IPS-15b (cell line): ENCODE measurements at regions not wholly inside any gene's neighbourhood (a gene's known extent, or its start where the extent isn't known, plus 50 kb on each side); places are given as distances from the start of the nearest gene placed in this dataset.

ENCODE experiments used
- H3K27me3 ChIP-seq: one replicate; pipeline ENCODE4 v1.6.1; 2013; ENCODE audit warnings: low read length; ENCODE audit not compliant: control insufficient read depth, insufficient read depth
- H3K36me3 ChIP-seq: one replicate; pipeline ENCODE4 v1.6.1; 2013; ENCODE audit warnings: low read length; ENCODE audit not compliant: control insufficient read depth, insufficient read depth
- H3K4me1 ChIP-seq: one replicate; pipeline ENCODE4 v1.6.1; 2013; ENCODE audit warnings: mild to moderate bottlenecking, low read length; ENCODE audit not compliant: control insufficient read depth, insufficient read depth
- H3K4me3 ChIP-seq: one replicate; pipeline ENCODE4 v1.5.1; 2013; ENCODE audit warnings: low read depth, low read length
- H3K9ac ChIP-seq: one replicate; pipeline ENCODE4 v1.6.1; 2013; ENCODE audit warnings: low read depth, mild to moderate bottlenecking, low read length
- H3K9me3 ChIP-seq: one replicate; pipeline ENCODE4 v1.6.1; 2013; ENCODE audit warnings: mild to moderate bottlenecking, low read length; ENCODE audit not compliant: control insufficient read depth, insufficient read depth

GRCh38 chr1:229105822-229106525 is 164.9 kb upstream of the RAB4A start:
- no peaks in the 10 kb centered on the region for H3K4me1 ChIP-seq
- no peak overlapping the region for H3K4me3 ChIP-seq
- no peaks in the 10 kb centered on the region for H3K36me3 ChIP-seq
- H3K9me3 ChIP-seq = no peaks in the 10 kb centered on the region
- H3K9ac ChIP-seq = no peak overlapping the region
- H3K27me3 ChIP-seq = no peaks in the 10 kb centered on the region

GRCh38 chr1:229106526-229107125 is 164.3 kb upstream of the RAB4A start:
- Histone ChIP-seq H3K4me3 (no peak overlapping the region), H3K4me1 (no peaks in the 10 kb centered on the region), H3K27me3 (no peaks in the 10 kb centered on the region), H3K9me3 (no peaks in the 10 kb centered on the region), H3K36me3 (no peaks in the 10 kb centered on the region), H3K9ac (no peak overlapping the region)

GRCh38 chr1:229107304-229107815 is 163.6 kb upstream of the RAB4A start:
- Histone ChIP-seq H3K4me3 (no peak overlapping the region), H3K27me3 (no peaks in the 10 kb centered on the region), H3K9ac (no peak overlapping the region), H3K9me3 (no peaks in the 10 kb centered on the region), H3K36me3 (no peaks in the 10 kb centered on the region), H3K4me1 (no peaks in the 10 kb centered on the region)

- Histone ChIP-seq H3K9ac (no peak overlapping the region), H3K4me3 (no peak overlapping the region), H3K9me3 (no peaks in the 10 kb centered on the region), H3K4me1 (no peaks in the 10 kb centered on the region), H3K27me3 (no peaks in the 10 kb centered on the region), H3K36me3 (no peaks in the 10 kb centered on the region)
These were observed 162.9 kb upstream of the RAB4A start for GRCh38 chr1:229107972-229108371.

DNA sequence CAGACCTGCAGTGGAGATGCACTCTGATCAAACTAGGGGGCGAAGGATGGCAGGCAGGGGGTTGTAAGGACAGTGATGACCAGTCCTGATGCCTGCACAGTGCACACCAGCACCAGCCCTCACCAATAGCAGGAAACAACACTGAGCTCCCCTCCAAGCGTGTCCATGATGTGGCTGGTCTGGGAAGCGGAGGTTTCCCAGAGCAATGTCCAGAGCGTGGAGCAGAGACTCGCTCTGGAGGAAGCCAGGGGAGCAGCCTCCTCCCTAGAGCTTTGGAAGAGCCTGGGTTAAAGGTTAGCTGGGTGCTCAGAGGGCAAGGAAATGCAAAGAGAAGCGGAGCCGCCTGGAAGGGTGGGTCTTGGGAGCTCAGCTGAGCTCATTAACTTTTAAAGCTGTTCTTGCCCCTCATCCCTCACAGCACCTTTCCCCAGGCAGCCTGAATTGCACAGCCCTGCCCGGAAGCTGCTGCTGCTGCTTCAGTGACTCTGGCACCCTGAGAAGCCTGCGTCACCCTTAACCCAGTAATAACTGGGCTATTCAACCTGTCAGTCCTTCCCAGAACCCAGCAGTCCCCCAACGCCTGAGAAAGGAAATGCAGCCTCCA is 162.2 kb upstream of the RAB4A start:
- Histone ChIP-seq H3K27me3 (no peaks in the 10 kb centered on the region), H3K9ac (no peak overlapping the region), H3K9me3 (no peaks in the 10 kb centered on the region), H3K4me3 (no peak overlapping the region), H3K4me1 (no peaks in the 10 kb centered on the region), H3K36me3 (no peaks in the 10 kb centered on the region)

DNA sequence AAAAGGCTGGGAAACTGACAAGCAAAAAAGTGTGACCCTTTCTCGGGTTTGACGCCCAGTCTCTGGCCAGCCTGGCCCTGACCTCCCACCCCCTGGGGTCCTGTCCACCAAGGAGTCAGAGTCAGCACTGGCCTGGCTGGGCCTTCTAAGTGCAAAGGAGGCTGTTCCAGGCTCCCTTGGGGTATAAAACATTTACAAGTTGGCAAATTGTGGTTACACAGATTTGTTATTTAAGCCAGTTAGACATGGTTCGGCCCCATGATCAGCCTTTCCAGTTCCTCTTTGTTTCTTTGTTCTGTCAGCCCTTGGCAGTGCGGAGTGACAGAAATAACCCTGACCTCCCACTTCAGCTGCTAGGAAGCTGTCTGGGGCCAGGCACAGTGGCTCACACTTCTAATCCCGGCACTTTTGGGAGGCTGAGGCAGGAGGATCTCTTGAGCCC is 161.6 kb upstream of the RAB4A start:
- no peaks in the 10 kb centered on the region for H3K9me3 ChIP-seq

DNA sequence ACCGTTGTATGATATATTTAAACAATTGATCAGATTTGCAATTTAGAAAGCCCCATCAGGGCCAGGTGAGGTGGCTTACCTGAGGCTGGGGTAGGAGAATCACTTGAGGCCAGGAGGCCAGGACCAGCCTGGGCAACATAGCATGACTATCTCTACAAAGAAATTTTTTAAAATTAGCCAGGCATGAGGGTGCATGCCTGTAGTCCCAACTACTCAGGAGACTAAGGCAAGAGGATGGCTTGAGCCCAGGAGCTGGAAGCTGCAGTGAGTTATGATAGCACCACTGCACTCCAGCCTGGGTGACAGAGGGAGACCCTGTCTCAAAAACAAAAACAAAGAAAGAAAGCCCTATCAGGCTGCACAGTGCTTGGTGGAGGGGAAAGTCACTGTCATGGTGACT is 159.9 kb upstream of the RAB4A start:
- no peaks in the 10 kb centered on the region for H3K4me1 ChIP-seq
- H3K27me3 ChIP-seq = no peaks in the 10 kb centered on the region
- no peak overlapping the region for H3K4me3 ChIP-seq
- no peak overlapping the region for H3K9ac ChIP-seq
- H3K9me3 ChIP-seq = no peaks in the 10 kb centered on the region
- no peaks in the 10 kb centered on the region for H3K36me3 ChIP-seq

More for the DNA sequence above, 161.6 kb upstream of the RAB4A start:
- no peaks in the 10 kb centered on the region for H3K36me3 ChIP-seq
- no peak overlapping the region for H3K4me3 ChIP-seq
- H3K9ac ChIP-seq = no peak overlapping the region
- H3K27me3 ChIP-seq = no peaks in the 10 kb centered on the region
- no peaks in the 10 kb centered on the region for H3K4me1 ChIP-seq

- Histone ChIP-seq H3K36me3 (no peaks in the 10 kb centered on the region), H3K9ac (no peak overlapping the region), H3K4me3 (no peak overlapping the region), H3K4me1 (no peaks in the 10 kb centered on the region), H3K27me3 (no peaks in the 10 kb centered on the region), H3K9me3 (no peaks in the 10 kb centered on the region)
These were observed 159.1 kb upstream of the RAB4A start for GRCh38 chr1:229111703-229112319.

GRCh38 chr1:229112832-229113548 is 157.9 kb upstream of the RAB4A start:
- Histone ChIP-seq H3K4me1 (no peaks in the 10 kb centered on the region), H3K27me3 (no peaks in the 10 kb centered on the region), H3K36me3 (no peaks in the 10 kb centered on the region), H3K9me3 (no peaks in the 10 kb centered on the region), H3K4me3 (no peak overlapping the region), H3K9ac (no peak overlapping the region)

DNA sequence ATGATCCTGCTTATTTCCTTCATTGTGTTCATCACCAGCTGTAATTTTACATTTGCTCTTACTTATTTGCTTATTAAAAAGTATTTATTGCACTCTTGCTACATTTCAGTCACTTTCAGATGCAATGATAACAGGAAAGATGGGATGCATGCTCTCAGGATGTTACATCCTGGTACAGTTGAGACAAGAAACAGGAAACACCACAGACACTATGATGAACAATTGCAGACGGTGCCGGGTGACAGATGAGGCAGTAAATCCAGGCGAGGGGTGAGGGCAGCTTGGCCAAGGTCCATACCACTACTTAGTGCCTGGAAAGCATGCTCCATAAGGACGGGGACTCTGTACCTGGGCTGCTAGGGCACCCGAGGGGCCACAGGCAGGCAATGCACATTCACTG is 156.6 kb upstream of the RAB4A start:
- Histone ChIP-seq H3K9ac (no peak overlapping the region), H3K9me3 (no peaks in the 10 kb centered on the region), H3K4me1 (no peaks in the 10 kb centered on the region), H3K27me3 (no peaks in the 10 kb centered on the region), H3K4me3 (no peak overlapping the region), H3K36me3 (no peaks in the 10 kb centered on the region)

DNA sequence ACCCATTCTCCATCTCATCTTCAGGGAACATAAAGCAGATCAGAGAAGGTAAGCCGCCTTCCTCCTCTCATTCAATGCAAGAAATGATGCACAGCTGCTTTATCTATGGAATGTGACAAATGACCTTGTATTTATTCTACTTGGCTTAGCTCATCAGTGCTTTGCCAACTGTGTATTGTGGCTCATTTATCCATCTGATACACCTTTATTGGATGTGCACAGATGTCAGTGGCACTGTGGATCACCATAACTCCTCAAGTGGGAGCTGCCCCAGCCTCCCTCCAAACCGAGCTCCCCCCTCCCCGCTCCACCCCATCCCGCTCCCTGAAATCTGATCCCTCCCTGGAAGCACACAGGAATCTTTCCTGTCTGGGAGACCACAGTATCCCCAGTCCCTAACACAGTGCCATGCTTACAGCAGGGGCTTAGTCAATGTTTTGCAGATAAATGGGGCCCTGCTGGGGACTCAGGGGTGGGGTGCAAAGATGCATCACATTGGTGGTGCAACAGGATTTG is 156.0 kb upstream of the RAB4A start:
- Histone ChIP-seq H3K4me1 (no peaks in the 10 kb centered on the region), H3K36me3 (no peaks in the 10 kb centered on the region)

More for the DNA sequence above, 156.0 kb upstream of the RAB4A start:
- no peak overlapping the region for H3K4me3 ChIP-seq
- no peaks in the 10 kb centered on the region for H3K27me3 ChIP-seq
- H3K9ac ChIP-seq = no peak overlapping the region
- no peaks in the 10 kb centered on the region for H3K9me3 ChIP-seq
